NCI-H146 treated with DMSO at 0.1 percent for 48 hours (cell line): ENCODE measurements at regions not wholly inside any gene's neighbourhood (a gene's known extent, or its start where the extent isn't known, plus 50 kb on each side); places are given as distances from the start of the nearest gene placed in this dataset.
"Not testable (repeated sequence)": the region's sequence is repeated elsewhere in the genome, so short reads cannot be mapped to it uniquely, and the experiment has no call there.

Experiments used
- DNase-seq: peaks from one replicate; lab custom pipeline; 2025; ENCODE audit not compliant: unreplicated experiment; lab: John Stamatoyannopoulos, UW

DNA sequence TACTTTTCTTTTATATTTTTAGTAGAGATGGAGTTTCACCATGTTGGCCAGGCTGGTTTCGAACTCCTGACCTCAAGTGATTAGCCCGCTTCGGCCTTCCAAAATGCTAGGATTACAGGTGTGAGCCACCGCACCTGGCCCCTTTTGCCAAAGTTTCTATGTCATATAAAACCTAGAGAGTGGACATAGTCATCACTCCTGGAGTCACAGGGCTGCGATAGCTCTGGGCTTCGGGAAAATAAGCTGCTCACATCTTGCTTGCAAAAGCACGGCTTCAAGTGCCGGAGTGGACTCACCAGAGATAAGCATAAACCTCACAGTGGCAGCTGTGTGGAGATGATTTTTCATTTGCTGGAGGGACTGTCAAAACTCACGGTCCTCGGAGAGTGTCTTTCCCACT is 171.2 kb downstream of the TEX29 start:
- no peak for DNase-seq

DNA sequence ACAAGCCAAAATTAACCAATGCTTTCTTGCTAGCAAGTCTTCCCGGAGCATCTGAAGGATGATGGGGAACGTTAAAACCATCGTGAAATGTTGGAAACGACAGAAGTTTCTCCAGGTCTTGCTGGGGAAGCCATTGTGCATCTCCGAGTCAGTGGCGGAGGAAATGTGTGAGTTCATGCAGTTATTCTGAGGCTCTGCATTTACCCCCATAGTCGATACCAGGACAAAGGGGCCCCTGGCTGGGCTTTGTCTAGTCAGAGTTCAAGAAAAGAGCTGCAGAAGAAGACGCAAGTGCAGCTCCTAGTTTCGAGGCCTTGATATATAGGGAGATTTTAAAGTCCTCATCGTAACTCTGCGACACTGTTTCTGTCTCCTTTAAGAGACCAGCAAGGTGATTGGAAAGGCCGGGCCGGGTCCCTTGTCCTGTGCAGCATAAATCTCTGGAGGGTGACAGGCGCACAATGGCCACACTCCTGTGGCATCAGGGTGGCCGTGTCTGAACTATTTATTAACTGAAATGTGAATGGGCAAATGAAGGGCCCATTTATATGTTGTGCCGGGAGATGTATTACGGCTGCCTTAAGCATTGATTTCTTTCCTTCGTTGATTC is 172.0 kb downstream of the TEX29 start:
- DNase-seq: no peak

DNA sequence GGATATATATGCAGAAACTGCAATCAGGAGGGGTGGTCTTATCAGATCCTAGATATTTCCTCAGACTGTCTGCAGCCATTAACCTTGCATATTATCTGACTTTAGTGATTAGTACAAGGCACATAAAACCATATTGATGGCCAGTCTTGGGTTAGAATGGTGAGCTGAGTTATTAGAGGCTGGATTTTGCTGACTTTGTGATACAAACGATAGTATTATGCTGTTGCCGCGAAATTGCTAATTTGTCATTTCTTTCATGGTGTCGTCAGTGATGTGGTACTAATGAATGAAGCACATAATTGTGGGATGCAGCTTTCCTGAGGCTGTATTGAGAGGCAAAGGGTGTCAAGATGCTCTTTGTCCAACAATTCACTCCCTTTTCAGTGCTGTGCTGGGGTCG is 172.5 kb downstream of the TEX29 start:
- DNase-seq: no peak

DNA sequence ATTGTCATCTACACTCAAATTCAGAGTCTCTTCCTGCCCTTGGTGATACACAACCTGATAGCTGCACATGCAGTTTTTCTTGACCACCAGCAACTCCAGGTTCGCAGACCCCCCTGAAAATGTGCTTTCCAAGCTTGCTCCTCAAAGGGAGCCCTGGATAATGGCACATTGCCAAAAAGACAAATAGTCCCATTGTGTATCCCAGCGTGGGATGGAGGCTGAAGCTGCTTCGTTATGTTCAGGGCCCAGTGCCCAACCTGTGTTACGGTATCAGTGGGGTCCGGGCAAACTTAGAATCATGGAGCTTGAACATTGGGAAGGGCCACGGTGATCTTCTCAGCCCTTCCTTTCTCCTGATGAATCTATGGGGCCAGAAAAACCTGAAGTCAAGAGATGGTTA is 173.0 kb downstream of the TEX29 start:
- DNase-seq: no peak

DNA sequence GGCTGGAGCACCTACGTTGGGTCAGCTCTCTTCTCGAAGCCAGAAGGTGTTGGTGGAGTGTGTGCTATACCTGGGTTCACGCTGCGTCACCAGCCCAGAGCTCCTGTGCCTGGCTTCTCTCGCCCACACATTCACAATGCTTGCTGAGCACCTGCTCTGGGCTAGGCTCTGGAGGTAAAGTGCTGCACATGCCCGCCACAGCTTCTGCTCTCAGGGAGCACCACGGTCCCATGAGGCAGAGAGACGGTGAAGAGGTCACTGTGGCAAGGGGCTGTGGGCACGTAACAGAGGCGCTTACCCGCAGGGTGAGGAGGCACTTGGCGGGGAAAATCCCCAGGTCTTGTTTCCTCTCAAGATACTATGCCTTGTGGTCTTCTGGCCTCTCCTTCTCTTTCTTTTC is 174.2 kb downstream of the TEX29 start:
- no peak for DNase-seq

DNA sequence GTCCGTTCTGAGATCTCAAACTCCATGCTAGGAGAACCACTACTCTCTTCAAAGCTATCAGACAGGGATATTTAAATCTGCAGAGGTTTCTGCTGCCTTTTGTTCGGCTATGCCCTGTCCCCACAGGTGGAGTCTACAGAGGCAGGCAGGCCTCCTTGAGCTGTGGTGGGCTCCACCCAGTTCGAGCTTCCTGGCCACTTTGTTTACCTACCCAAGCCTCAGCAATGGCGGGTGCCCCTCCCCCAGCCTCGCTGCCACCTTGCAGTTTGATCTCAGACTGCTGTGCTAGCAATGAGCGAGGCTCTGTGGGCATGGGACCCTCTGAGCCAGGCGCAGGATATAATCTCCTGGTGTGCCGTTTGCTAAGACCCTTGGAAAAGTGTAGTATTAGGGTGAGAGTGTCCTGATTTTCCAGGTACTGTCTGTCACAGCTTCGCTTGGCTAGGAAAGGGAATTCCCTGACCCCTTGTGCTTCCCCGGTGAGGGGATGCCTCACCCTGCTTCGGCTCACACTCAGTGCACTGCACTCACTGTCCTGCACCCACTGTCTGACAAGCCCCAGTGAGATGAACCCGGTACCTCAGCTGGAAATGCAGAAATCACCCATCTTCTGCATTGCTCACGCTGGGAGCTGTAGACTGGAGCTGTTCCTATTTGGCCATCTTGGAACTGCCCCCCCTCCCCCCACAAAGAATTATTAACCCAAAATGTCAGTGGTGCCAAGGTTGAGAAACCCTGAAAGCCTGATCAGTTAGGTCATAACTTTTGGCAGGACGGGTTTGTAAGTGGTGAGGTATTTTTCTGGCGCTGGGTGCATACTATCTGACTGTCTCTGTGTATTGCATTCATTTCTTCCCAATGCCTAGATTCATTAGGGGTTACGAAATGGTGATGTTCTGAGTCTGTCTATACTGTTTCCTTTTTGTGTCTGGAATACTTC is 181.4 kb downstream of the TEX29 start:
- DNase-seq: not testable (repeated sequence)

DNA sequence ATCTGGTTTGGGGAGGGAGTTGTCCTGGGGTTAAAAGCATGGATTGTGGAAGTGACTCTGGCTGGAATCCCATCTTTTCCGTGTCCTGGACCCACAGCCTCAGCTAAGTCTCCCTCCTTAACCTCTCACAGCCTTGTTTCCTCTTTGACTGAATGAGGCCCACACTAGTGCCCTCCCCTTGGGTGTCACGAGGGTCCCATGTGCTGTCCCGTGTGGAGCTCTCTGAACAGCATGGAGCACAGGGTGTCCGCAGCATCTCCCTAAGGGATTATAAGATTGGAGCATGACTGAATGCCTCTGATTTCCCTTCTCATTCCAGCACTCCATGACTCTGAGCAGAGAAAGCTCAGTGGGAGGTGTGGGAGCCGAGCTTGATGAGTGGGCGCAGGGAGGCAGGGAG is 182.5 kb downstream of the TEX29 start:
- DNase-seq: no peak

DNA sequence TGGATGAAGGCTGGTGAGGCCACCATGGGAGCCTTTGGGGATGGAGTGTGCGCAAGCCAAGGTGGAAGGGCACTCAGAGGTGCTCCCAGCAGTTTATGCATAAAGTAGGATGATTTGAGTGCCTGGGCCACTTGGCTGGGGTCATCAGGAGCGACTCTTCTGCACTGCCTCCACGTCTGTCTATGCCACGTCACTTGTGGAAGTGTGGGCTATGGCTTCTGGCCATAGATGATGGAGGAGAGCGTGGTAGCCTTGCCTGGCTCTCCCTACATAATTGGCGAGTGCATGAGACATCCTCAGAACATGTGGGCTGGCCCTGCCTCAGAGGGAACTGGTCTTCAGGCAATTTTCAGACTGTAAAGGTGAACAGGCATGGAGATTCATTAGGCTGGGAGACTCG is 182.9 kb downstream of the TEX29 start:
- DNase-seq: no peak

DNA sequence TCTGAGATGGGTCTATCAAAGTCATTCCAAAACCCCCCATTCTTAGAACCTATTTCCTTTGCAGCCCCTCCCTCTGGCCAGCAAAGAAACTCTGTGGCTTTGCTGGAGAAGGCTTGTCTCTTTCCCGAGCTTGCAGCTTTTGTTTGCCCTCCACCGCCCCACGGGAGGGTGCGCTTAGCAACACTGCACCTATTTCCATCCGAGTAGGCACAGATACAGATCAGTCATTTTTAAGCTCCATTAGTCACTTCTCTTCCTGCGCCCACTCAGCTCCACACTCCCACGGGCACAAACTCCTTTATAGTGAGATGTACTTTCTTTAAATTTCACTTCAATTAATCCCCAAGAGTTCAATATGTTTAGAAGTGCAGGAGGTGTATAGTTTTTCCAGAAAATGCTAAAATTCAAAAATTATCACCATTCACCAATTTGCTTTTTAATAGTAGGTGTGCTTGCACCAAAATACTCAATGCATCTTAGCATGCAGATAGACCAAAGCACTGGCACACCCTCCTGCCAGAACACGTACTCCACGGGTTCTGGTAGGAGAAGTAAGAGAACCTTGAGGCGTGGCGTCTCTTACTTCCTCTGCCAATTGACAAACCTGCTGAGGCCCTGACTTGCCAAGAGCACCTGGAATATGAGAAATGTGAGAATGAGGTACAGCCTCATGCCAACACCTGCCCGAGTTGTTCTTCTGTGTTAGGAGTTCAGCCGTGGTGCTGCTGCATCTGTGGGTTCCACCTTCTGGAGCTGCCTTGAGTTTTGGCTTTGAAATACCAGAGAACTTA is 183.7 kb downstream of the TEX29 start:
- no peak for DNase-seq

DNA sequence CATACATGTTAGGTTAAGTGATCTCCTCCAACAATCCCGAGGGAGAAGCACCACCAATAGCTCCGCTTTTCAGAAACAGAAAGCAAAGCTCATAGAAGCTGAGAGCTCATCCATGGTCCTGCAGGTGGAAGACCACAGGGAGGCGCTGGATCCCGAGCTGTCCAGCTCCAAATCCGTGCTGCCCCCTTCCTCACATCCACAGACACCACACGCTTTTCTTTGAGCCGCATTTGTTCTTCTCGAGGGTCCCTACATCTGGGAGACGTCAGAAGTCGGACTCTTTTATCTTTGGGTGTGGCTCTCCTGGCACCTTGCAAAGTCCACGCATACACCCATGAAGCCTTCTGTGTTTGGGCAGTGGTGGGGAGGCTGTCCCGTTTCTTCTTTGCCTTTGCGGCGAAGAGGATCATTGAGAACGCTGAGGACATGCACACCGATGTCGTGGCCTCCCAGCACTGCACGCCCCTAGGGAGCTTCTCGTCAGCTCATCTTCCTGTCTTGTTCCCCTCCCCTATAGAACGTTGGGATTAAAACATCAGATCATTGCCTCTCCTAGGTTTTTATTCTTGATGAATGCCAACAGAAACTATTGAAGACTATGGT is 184.8 kb downstream of the TEX29 start:
- no peak for DNase-seq

DNA sequence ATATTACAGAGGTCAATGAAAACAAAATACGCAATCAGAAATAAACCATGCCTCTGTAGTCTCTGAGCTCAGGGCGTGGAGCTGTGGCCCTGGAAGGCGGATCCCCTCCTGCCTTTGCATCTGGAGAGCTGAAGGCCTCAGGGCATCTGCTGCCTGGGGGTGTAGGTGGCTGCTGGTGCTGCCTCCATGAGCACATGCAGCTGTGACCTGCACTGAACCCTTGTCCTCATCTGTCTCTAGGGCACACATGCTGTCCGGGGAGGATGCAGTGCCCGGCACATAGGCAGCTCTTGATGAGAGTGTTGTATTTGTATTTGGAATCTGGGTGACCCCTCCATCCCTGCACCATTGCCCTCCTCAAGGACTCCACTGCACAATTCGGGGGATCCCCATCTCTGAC is 185.7 kb downstream of the TEX29 start:
- peak; percentile 17 for DNase-seq

DNA sequence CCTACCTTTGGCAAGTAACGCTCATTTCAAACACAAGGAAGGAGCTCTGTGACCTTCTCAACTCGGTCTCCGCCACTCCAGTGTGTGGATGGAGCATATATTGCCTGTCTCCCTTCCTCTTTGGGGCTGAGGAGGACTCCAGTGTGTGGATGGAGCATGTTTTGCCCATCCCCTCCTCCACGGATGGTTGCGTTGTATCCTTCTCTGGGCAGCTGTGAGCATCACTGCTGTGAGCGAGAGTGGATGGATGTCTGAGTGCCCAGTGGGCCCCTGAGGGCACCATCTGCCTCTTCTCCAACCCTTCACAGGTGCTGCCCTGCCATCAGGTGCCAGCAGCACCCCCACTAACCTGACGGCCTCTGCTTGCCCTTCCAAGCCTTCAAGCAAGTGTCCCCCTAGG is 186.2 kb downstream of the TEX29 start:
- DNase-seq: no peak

DNA sequence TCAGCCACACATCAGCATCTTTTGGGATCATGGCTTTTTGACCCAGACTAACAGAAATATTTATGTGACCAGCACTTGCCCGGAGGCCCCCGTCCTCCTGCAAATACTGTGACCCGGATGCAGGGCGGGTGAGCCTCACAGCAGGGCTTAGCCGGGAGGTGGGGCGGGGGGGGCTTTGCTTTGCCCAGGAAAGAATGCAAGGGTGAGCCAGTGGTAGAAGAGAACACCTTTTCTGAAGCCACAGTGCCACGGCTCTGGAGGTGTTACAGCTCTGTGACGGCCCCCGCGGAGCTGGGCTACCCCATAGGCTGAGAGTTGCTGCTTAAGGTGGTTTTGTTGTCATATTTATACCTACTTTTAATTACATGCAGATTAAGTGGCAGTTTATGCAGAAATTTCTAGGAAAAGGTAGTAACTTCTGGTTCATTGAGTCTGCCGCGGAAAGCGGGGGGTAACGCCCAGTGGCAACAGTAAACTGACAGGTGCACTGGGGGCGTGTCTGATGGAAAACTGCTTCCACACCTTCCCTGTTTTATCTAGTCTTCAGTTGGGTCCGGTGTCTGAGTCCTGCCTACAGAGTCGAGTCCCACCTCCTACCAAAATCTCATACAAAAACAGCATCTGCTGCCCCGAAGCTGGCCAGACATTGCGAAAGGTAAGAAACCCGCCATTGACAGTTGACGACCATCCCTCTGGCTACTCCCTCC is 187.9 kb downstream of the TEX29 start:
- peak; percentile 87 for DNase-seq

DNA sequence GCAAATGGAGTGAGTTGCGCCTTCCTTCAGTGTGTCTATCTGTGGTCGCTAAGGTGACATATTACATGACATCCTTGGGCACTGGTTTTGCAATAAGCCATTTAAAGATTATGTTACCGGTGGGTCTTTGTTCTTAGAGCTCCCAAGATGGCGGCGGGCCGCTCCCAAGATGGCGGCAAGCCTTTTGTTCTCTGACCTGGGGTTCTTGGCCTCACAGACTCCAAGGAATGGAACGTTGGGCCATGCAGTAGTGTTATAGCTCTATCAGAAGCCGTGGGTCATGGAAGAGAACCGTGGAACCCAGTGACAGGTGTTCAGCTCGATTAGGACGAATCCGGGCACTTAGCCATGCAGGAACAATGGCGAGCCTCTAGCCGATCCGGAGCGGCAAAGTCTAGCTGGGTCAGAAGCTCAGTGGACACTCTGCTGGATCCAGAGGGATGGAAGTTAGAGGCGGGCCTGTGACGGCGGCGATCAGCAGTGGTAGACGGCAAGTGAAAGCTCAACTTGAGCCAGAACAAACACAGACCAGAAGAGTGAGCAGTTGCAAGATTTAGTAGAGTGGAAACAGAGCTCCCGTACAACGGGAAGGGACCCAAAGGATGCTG is 188.6 kb downstream of the TEX29 start:
- DNase-seq: peak; percentile 87

DNA sequence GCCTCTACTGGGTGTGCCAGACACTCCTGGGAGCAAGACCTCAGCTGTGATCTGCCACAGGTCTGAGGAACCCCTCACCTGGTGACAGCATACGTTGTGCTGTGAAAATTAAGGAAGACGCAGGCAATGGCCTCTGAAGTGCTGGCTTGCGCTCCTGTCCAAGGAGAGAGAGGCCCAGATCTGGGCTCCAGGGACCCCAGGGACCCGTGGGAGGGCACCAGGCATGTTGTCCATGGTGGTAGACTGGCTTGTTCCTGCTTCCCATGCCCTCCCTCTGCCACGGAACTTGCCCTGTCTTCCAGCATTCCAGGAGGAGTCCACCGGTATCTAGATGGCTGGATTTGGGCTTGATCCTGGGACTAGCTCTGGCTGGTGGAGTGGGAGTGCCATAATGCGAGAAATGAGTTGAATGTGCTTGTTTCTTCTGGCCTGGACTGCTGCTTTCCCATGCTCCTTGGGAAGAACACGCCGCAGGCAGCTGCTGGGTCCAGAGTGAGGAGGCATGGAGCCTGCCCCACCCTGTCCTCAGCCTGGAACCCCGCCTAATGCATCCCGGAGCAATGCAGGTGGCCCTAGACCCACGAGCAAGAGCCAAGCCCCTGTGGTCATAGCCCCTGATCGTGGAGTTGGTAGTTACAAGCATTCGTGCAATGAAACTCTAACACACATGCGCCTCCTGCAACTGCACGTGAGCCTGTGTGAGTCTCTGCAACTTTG is 190.2 kb downstream of the TEX29 start:
- no peak for DNase-seq

DNA sequence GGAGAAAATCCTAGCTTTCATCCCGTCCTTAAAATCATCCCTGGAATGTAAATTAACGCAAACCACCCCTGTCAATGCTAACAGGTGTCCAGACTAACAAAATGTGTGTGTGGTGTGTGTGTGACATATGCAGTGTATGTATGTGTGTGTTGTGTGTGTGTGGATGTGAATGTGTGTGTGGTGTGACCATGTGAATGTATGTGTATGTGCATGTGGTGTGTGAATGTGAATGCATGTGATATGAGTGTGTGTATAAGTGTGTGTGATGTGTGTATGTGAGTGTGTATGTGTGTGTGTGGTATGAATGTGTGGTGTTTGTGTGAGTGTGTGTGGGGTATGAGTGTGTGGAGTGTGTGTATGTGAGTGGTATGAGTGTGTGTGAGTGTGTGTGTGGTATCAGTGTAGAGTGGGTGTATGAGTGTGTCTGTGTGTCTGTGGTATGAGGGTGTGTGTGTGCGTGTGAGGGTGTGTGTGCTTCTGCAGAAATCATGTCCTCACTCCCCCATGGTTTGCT is 190.8 kb downstream of the TEX29 start:
- no peak for DNase-seq

DNA sequence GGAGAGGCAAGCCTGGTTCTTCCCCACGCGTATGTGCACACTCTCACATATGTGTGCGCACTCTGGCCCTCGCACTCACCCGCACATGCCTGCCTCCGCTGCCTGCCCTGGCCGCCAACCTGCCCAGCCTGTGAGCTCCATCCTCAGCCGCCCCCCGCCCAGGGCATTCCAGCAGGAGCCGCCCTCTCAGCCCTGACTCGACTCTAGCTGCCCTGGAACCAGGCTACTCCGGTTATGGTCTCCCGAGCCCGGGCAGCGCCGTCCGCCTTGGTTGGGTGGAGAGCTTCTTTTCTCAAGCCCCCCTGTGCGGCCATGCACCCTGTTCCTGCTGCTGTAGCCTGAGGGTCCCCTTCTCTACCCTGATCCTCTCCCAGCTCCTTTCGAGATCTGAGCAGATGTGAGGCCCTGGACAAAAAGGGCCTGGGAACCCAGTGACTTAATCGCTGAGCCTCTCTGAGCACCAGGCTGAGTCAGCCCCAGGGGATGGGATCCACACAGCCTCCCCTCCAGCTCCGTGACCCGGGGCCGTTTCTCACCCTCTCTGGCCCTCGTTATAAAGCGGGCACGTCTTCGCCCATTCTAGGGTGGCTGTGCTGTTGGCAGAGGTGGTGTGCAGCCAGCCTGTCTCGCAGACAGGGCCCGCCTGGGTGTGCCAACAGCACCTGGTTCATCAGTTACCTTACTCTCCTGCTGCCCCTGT is 191.5 kb downstream of the TEX29 start:
- DNase-seq: no peak

DNA sequence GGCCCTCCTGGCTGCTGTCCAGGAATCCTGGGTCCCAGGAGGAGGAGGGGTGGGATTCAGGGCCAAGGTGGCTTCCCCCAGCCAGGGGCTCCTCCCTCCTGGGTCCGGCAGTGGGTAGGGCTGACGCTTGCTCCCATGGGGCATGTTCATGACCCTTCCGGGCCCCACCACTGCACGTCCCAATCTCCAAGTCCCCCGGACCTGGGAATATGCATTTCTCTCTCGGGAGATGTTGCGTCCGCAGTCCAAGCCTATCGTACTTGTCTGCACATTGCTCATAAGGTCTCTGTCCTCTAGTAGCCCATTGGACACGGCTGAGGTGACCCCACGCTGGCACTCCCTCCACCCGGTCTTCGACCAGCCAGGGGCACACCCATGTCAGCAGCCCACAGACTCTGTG is 192.3 kb downstream of the TEX29 start:
- no peak for DNase-seq
